ENCODE measurements at regions not wholly inside any gene's neighbourhood (a gene's known extent, or its start where the extent isn't known, plus 50 kb on each side); places are given as distances from the start of the nearest gene placed in this dataset.
A peak's percentile ranks its signal among the peaks of the same experiment; 100 is the strongest.

DNA sequence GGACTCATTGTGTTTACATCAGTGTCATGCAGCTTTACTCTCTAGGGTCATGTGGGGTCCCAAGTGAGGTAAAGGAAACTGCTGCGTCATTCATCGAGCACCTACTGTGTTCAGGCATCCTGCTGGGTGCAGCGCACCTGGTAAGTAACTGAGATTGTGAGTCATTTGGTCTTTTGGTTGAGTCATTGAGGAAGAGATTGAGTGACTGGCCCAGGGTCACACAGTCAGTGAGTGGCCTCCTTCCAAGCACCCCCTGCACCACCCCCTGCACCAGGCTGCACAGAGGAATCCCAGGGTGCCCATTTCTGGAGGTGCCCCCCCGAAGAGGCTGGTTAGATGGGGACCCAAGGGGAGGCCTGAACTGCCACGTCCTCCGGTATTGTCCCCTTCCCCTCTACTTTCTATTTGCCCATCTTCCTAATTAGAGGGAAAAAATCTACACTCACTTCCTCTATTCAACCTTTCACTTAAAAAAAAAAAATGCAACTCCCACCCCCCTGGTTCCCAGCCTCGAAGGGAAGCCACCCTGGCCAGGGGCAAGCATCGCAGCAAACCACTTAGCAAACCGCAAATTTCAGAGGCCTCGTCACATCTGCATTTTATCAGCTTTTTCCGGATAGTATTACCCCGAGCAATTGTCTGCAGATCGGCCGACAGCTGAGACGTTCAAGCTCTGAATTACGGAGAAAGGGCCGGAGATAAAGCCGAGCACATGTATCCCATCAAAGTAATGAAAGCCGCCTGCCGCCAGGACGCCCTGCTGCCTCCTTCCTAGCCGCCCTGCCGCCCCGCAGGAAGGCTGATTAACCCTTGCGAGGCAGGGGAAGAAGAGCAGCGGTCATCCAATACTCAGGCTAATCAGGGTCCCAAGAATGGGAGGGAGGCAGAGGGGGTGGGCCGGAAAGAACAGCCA is 96.3 kb upstream of the MSX1 start:
- peak overlapping the region; percentile 21 to 45 for H3K4me3 ChIP-seq (replicated peaks in 1 of 2; ENCODE audit: low read depth in 1 of 2, low read length in 2 of 2)
- intact Hi-C loops (cut with micrococcal nuclease): loop anchor here (5.0 kb wide), 2 partner anchors 91 to 94 kb away; partner anchors contain the start of gene MSX1
- H3K9me2 ChIP-seq (ENCODE audit: insufficient read depth): no peaks in the 10 kb centered on the region
- H3K27ac ChIP-seq (ENCODE audit: low read depth, low read length): peak overlapping the region; percentile 89
- no peaks in the 10 kb centered on the region for H3K36me3 ChIP-seq (ENCODE audit: control insufficient read depth in 1 of 2, insufficient read depth in 2 of 2, low read length in 2 of 2)
- DNase-seq (ENCODE audit: low read depth, low spot score): peak; percentile 98
- TSS peak; percentile 37 for BruUV-seq (replicated peaks)
- H3K79me2 ChIP-seq (ENCODE audit: insufficient read depth, low read length): no peaks in the 10 kb centered on the region
- ChIA-PET POLR2A (interaction anchor here (0.7 to 1.7 kb wide), 4 partner anchors 8 to 190 kb away, joined by 3 to 5 read pairs (median 4); no protein-coding TSS in a partner anchor), RAD21 (ENCODE audit: low non-redundant PET in 1 of 2, low total read pairs in 2 of 2, uncharacterized antibody in 2 of 2, unreplicated experiment in 2 of 2) (interaction anchor here in 1 of 2 experiments (1.3 kb wide), 1 partner anchor 98 kb away, joined by 3 read pairs; no protein-coding TSS in a partner anchor), CTCF (interaction anchor here (0.9 to 1.7 kb wide), 2 partner anchors 75 to 83 kb away, joined by 3 to 5 read pairs; no protein-coding TSS in a partner anchor)
- H3K9me3 ChIP-seq (ENCODE audit: control insufficient read depth in 1 of 2, insufficient read depth in 1 of 2, low read depth in 1 of 2, low read length in 2 of 2): no peaks in the 10 kb centered on the region
- no peaks in the 10 kb centered on the region for H4K20me1 ChIP-seq (ENCODE audit: insufficient read depth)
- H3K27me3 ChIP-seq (ENCODE audit: insufficient read depth, low read length): no peaks in the 10 kb centered on the region
- peaks cover 62 to 82% of the 10 kb centered on the region in 2 experiments for H3K4me1 ChIP-seq (ENCODE audit: control insufficient read depth in 1 of 2, insufficient read depth in 2 of 2, low read length in 2 of 2)
- H3K9ac ChIP-seq (ENCODE audit: low read length): peak overlapping the region; percentile 69
- no peak for TF ChIP-seq SIN3A (IDR thresholded peaks at IDR 0.05; ENCODE audit: low read depth)
- peak; percentile 26 for TF ChIP-seq YY1 (IDR thresholded peaks at IDR 0.05; ENCODE audit: extremely low read depth, insufficient replicate concordance, low read depth, low read length)
- peak; percentile 59; the same call in 1 of the 2 replicates for TF ChIP-seq POLR2AphosphoS5 (IDR thresholded peaks at IDR 0.05; ENCODE audit: low read depth, low read length)
- TF ChIP-seq, protein P1, sequence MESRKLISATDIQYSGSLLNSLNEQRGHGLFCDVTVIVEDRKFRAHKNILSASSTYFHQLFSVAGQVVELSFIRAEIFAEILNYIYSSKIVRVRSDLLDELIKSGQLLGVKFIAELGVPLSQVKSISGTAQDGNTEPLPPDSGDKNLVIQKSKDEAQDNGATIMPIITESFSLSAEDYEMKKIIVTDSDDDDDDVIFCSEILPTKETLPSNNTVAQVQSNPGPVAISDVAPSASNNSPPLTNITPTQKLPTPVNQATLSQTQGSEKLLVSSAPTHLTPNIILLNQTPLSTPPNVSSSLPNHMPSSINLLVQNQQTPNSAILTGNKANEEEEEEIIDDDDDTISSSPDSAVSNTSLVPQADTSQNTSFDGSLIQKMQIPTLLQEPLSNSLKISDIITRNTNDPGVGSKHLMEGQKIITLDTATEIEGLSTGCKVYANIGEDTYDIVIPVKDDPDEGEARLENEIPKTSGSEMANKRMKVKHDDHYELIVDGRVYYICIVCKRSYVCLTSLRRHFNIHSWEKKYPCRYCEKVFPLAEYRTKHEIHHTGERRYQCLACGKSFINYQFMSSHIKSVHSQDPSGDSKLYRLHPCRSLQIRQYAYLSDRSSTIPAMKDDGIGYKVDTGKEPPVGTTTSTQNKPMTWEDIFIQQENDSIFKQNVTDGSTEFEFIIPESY (IDR thresholded peaks at IDR 0.05; ENCODE audit: extremely low read depth, insufficient replicate concordance, low read length): peak; percentile 60
- no peak for TF ChIP-seq ZFX (IDR thresholded peaks at IDR 0.05)
- TF ChIP-seq TCF7L2 (IDR thresholded peaks at IDR 0.05; ENCODE audit: borderline replicate concordance, extremely low read depth, insufficient read depth, insufficient read length): peak; percentile 98
- no peak for TF ChIP-seq ZNF274 (IDR thresholded peaks at IDR 0.05; ENCODE audit: low read depth, low read length)
- TF ChIP-seq, protein P2, sequence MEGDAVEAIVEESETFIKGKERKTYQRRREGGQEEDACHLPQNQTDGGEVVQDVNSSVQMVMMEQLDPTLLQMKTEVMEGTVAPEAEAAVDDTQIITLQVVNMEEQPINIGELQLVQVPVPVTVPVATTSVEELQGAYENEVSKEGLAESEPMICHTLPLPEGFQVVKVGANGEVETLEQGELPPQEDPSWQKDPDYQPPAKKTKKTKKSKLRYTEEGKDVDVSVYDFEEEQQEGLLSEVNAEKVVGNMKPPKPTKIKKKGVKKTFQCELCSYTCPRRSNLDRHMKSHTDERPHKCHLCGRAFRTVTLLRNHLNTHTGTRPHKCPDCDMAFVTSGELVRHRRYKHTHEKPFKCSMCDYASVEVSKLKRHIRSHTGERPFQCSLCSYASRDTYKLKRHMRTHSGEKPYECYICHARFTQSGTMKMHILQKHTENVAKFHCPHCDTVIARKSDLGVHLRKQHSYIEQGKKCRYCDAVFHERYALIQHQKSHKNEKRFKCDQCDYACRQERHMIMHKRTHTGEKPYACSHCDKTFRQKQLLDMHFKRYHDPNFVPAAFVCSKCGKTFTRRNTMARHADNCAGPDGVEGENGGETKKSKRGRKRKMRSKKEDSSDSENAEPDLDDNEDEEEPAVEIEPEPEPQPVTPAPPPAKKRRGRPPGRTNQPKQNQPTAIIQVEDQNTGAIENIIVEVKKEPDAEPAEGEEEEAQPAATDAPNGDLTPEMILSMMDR (IDR thresholded peaks at IDR 0.05 in 2 of 3, conservative IDR thresholded peaks at IDR 0.05 in 1 of 3; ENCODE audit: borderline replicate concordance in 1 of 3, insufficient read depth in 1 of 3, low read depth in 2 of 3, low read length in 2 of 3): no peak
- H3K4me2 ChIP-seq (ENCODE audit: low read length): peak overlapping the region; percentile 81
- no peak overlapping the region for H2AFZ ChIP-seq (ENCODE audit: low read depth, low read length, poor library complexity, severe bottlenecking)
- ATAC-seq: peak; percentile 80
